Inflammatory macrophage (primary cell): ENCODE measurements at regions not wholly inside any gene's neighbourhood (a gene's known extent, or its start where the extent isn't known, plus 50 kb on each side); places are given as distances from the start of the nearest gene placed in this dataset.
"Not testable (repeated sequence)": the region's sequence is repeated elsewhere in the genome, so short reads cannot be mapped to it uniquely, and the experiment has no call there.

Experiments
- DNase-seq, 2 donors: peaks; one replicate each; pipeline ENCODE4 v3.0.0-alpha.2; 2020 to 2022

- DNase-seq, result no peak
Observed at GRCh38 chr16:63896383-63897109, 1225.3 kb downstream of the CDH11 start.

- DNase-seq, result no peak
Observed at GRCh38 chr16:63890723-63891122, 1231.1 kb downstream of the CDH11 start.

GRCh38 chr16:63890081-63890480 is 1231.8 kb downstream of the CDH11 start:
- DNase-seq, result no peak

GRCh38 chr16:63883091-63883490 is 1238.8 kb downstream of the CDH11 start:
- DNase-seq, result no peak

- DNase-seq, result no peak
Observed at GRCh38 chr16:63882576-63882975, 1239.3 kb downstream of the CDH11 start.

- no peak for DNase-seq
Observed at GRCh38 chr16:63880948-63881347, 1240.9 kb downstream of the CDH11 start.

GRCh38 chr16:63877401-63877800 is 1244.5 kb downstream of the CDH11 start:
- DNase-seq, result no peak

GRCh38 chr16:63876103-63876502 is 1245.8 kb downstream of the CDH11 start:
- no peak for DNase-seq

GRCh38 chr16:63860700-63861099 is 1261.2 kb downstream of the CDH11 start:
- DNase-seq, result not testable (repeated sequence)

- DNase-seq, result no peak
Observed at GRCh38 chr16:63856537-63856936, 1265.3 kb downstream of the CDH11 start.

GRCh38 chr16:63850979-63851378 is 1270.9 kb downstream of the CDH11 start:
- DNase-seq, result no peak

GRCh38 chr16:63841271-63841670 is 1280.6 kb downstream of the CDH11 start:
- no peak for DNase-seq

- no peak for DNase-seq
Observed at GRCh38 chr16:63830061-63830460, 1291.8 kb downstream of the CDH11 start.

- no peak for DNase-seq
Observed at GRCh38 chr16:63822818-63823217, 1299.0 kb downstream of the CDH11 start.

GRCh38 chr16:63816276-63816675 is 1305.6 kb downstream of the CDH11 start:
- no peak for DNase-seq

GRCh38 chr16:63813862-63814261 is 1308.0 kb downstream of the CDH11 start:
- DNase-seq, result no peak

- DNase-seq, result no peak
Observed at GRCh38 chr16:63808730-63809129, 1313.1 kb downstream of the CDH11 start.

GRCh38 chr16:63806794-63807506 is 1314.9 kb downstream of the CDH11 start:
- no peak for DNase-seq

GRCh38 chr16:63804126-63804525 is 1317.7 kb downstream of the CDH11 start:
- no peak for DNase-seq

GRCh38 chr16:63789603-63790002 is 1332.3 kb downstream of the CDH11 start:
- no peak for DNase-seq

- no peak for DNase-seq
Observed at GRCh38 chr16:63787014-63787413, 1334.8 kb downstream of the CDH11 start.

- DNase-seq, result no peak
Observed at GRCh38 chr16:63785170-63785569, 1336.7 kb downstream of the CDH11 start.

- DNase-seq, result no peak
Observed at GRCh38 chr16:63776437-63776836, 1345.4 kb downstream of the CDH11 start.

GRCh38 chr16:63776034-63776433 is 1345.8 kb downstream of the CDH11 start:
- DNase-seq, result no peak
